ENCODE measurements at regions not wholly inside any gene's neighbourhood (a gene's known extent, or its start where the extent isn't known, plus 50 kb on each side); places are given as distances from the start of the nearest gene placed in this dataset.

GRCh38 chr12:5186715-5187114 is 143.0 kb downstream of the KCNA5 start (continued):
- TF ChIP-seq ZNF462 (CRISPR knock-in tag; IDR thresholded peaks at IDR 0.05) (no peak), EZH2phosphoT487 (IDR thresholded peaks at IDR 0.05; ENCODE audit: unreplicated experiment) (no peak), STAT1 (IDR thresholded peaks at IDR 0.05; ENCODE audit: unreplicated experiment) (no peak), POLR2AphosphoS5 (IDR thresholded peaks at IDR 0.05; ENCODE audit: low read depth) (no peak)
- TF ChIP-seq, protein P1, sequence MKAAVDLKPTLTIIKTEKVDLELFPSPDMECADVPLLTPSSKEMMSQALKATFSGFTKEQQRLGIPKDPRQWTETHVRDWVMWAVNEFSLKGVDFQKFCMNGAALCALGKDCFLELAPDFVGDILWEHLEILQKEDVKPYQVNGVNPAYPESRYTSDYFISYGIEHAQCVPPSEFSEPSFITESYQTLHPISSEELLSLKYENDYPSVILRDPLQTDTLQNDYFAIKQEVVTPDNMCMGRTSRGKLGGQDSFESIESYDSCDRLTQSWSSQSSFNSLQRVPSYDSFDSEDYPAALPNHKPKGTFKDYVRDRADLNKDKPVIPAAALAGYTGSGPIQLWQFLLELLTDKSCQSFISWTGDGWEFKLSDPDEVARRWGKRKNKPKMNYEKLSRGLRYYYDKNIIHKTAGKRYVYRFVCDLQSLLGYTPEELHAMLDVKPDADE (IDR thresholded peaks at IDR 0.05): no peak

DNA sequence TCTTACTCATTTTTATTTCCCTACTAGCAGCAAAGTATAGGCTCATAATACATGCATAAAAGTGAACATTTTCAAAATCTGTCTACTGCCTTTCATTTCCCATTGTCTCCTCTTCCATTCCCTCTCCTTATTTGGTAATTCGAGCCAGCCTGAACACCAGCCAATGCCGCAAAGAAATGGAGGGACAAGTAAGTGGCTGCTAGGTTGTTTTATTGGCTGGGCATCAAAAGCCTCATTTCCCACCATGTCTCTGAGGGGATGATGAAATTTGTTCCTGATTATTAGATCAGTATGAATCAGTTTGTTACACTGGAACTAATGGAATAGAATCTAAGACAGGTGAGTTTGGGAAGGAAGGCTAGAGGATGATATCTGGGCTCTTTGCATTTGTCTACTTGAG is 143.5 kb downstream of the KCNA5 start:
- Histone ChIP-seq H3K9me2 (ENCODE audit: insufficient read depth) (peaks cover 7% of the 10 kb centered on the region; the same call in 1 of the 2 replicates), H3K36me3 (ENCODE audit: insufficient read depth) (no peaks in the 10 kb centered on the region), H3K4me2 (no peak overlapping the region), H2AFZ (no peak overlapping the region), H3K4me1 (ENCODE audit: insufficient read depth) (no peaks in the 10 kb centered on the region), H3K27ac (ENCODE audit: low read depth) (no peak overlapping the region), H3F3A (replicated peaks; ENCODE audit: low read depth) (no peaks in the 10 kb centered on the region), H3K79me2 (replicated peaks; ENCODE audit: insufficient read depth) (no peaks in the 10 kb centered on the region), H3K27me3 (ENCODE audit: insufficient read depth) (no peaks in the 10 kb centered on the region), H3K4me3 (no peak overlapping the region), H4K20me1 (replicated peaks; ENCODE audit: insufficient read depth) (no peaks in the 10 kb centered on the region)
- ATAC-seq (no peak), DNase-seq (ENCODE audit: low spot score) (no peak)
- Mint-ChIP-seq H3K4me3 (no peak overlapping the region), H3K9me3 (no peaks in the 10 kb centered on the region), H3K27ac (no peak overlapping the region), H3K36me3 (ENCODE audit: low read depth) (no peaks in the 10 kb centered on the region; the same call in 2 of the 3 replicates), H3K27me3 (ENCODE audit: insufficient read depth, low read depth, poor library complexity) (peaks cover 2% of the 10 kb centered on the region), H3K4me1 (peaks cover 5% of the 10 kb centered on the region; the same call in 2 of the 3 replicates)
- TF ChIP-seq STAT1 (IDR thresholded peaks at IDR 0.05; ENCODE audit: unreplicated experiment): no peak
- TF ChIP-seq ZNF462 (CRISPR knock-in tag; IDR thresholded peaks at IDR 0.05): no peak
- no peak for TF ChIP-seq CTCF (conservative IDR thresholded peaks at IDR 0.05; ENCODE audit: low read depth in 2 of 2)
- TF ChIP-seq POLR2AphosphoS5 (IDR thresholded peaks at IDR 0.05; ENCODE audit: low read depth): no peak
